Skeletal muscle tissue (tissue), 3 donors: ENCODE measurements at regions not wholly inside any gene's neighbourhood (a gene's known extent, or its start where the extent isn't known, plus 50 kb on each side); places are given as distances from the start of the nearest gene placed in this dataset.

Experiments
- H3K27ac ChIP-seq: one replicate; pipeline ENCODE4 v1.7.0; 2013; ENCODE audit warnings: mild to moderate bottlenecking, low read depth, low read length, inconsistent platforms
- H3K27me3 ChIP-seq, 3 donors: one replicate each; pipeline ENCODE4 v1.7.0; 2013; ENCODE audit warnings: low read length in 3 of 3; ENCODE audit not compliant: control insufficient read depth in 3 of 3, insufficient read depth in 3 of 3
- H3K36me3 ChIP-seq, 3 donors: one replicate each; pipeline ENCODE4 v1.7.0; 2013; ENCODE audit warnings: low read length in 3 of 3; ENCODE audit not compliant: control insufficient read depth in 3 of 3, insufficient read depth in 3 of 3
- H3K4me1 ChIP-seq, 3 donors: one replicate each; pipeline ENCODE4 v1.7.0; 2013; ENCODE audit warnings: low read length in 3 of 3, mild to moderate bottlenecking in 3 of 3; ENCODE audit not compliant: control insufficient read depth in 3 of 3, insufficient read depth in 3 of 3
- H3K4me3 ChIP-seq, 3 donors: one replicate each; pipeline ENCODE4 v1.7.0; 2013; ENCODE audit warnings: low read length in 3 of 3
- H3K9ac ChIP-seq, 3 donors: one replicate each; pipeline ENCODE4 v1.7.0; 2013; ENCODE audit warnings: low read length in 3 of 3, mild to moderate bottlenecking in 3 of 3, moderate library complexity in 2 of 3, low read depth in 1 of 3
- H3K9me3 ChIP-seq, 3 donors: one replicate each; pipeline ENCODE4 v1.7.0; 2013; ENCODE audit warnings: low read length in 3 of 3; ENCODE audit not compliant: control insufficient read depth in 3 of 3
- donor health status: Osteomylitis.

DNA sequence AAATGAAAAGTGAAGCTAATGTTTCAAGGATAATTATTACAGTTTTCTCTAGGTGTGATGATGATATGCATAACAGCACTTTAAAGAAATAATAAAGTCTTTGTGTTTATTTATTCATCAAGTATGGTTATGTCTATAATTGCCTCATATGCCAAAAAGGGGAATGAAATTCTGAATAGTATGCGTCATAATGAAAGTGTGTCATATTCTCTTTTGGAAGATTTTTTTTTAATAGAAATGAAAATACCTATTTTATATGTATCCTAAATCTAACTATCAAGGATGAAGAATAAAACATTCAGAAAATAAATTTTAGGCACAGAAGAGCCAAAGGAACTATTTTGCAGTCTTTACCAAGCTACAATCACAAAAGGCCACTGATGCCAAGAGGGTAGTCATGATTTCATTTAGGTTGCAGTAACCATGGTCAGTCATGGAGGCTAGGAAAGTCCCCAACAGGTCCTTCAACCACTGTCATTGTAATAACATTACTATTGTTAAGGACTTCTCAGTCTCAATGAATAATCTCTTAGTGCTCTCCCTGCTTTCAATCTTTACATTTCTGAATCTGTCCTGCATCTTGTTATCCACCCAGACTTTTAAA lies 712.5 kb downstream of the DCDC2C start:
- no peaks in the 10 kb centered on the region for H3K4me1 ChIP-seq
- H3K27ac ChIP-seq = no peak overlapping the region
- no peaks in the 10 kb centered on the region for H3K9me3 ChIP-seq
- H3K36me3 ChIP-seq = no peaks in the 10 kb centered on the region
- H3K9ac ChIP-seq = no peak overlapping the region
- H3K27me3 ChIP-seq = no peaks in the 10 kb centered on the region
- H3K4me3 ChIP-seq = no peak overlapping the region

DNA sequence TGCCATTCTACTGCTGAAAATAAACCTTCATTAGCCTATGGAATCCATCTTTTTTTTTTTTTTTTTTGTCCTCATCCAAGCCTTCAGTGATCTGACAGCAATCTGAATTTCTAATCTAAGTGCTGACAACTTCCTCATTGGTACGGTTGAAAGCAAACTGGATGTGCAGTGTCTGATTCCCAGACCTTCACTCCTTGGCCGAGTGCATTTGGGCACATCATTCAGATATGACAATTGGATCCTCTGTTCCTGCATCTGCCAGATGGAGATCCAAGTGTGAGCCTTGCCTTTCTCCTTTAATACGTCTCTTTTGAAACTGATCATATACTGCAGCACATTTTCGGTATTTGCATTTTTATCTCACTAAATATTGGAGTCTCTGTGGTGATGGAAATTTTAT lies 713.1 kb downstream of the DCDC2C start:
- Histone ChIP-seq H3K4me1 (no peaks in the 10 kb centered on the region), H3K9me3 (no peaks in the 10 kb centered on the region), H3K27me3 (no peaks in the 10 kb centered on the region), H3K9ac (no peak overlapping the region), H3K36me3 (no peaks in the 10 kb centered on the region), H3K27ac (no peak overlapping the region), H3K4me3 (no peak overlapping the region)

DNA sequence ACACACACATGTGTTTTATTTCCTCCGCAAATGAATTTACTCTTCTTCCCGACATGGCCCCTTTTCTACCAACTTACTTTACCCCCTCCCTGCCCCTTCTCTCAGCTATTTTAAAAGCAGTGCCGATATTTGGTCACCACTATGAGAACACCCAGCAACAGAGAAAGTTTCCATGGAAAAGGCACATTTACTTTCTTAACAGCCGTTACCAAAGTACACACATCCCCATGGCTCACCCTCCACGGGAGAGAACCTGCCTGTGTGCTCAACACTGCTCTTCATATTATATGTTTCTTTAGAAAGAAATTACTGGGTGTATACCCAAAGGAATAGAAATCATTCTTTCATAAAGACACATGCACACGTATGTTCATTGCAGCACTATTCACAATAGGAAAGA lies 714.4 kb downstream of the DCDC2C start:
- H3K9ac ChIP-seq = no peak overlapping the region
- no peaks in the 10 kb centered on the region for H3K9me3 ChIP-seq
- no peaks in the 10 kb centered on the region for H3K36me3 ChIP-seq

DNA sequence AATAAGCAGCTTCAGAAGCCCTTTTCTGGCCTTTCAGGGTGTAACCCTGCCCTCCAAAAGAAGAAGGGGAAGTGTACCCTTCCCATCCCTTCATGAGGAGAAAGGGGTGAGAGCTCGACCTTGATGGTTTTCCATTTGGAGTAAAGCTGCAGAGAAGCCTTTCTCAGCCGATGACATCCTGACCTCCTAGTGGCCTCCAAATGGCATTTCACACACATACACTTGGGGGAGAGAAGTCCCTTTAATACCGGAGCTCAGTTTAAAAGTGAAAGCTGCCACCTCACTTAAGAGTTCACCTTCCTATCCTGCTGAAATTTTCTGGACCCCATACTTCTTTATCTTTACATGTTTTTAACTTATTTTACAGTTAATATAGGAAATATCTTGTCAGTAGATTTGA lies 716.7 kb downstream of the DCDC2C start:
- no peak overlapping the region for H3K27ac ChIP-seq
- H3K9ac ChIP-seq = no peak overlapping the region
- H3K4me3 ChIP-seq = no peak overlapping the region
- no peaks in the 10 kb centered on the region for H3K27me3 ChIP-seq
- H3K4me1 ChIP-seq = no peaks in the 10 kb centered on the region
- H3K9me3 ChIP-seq = no peaks in the 10 kb centered on the region
- H3K36me3 ChIP-seq = no peaks in the 10 kb centered on the region

More for the DNA sequence above, 714.4 kb downstream of the DCDC2C start:
- no peak overlapping the region for H3K27ac ChIP-seq
- H3K4me3 ChIP-seq = no peak overlapping the region
- no peaks in the 10 kb centered on the region for H3K27me3 ChIP-seq
- no peaks in the 10 kb centered on the region for H3K4me1 ChIP-seq

DNA sequence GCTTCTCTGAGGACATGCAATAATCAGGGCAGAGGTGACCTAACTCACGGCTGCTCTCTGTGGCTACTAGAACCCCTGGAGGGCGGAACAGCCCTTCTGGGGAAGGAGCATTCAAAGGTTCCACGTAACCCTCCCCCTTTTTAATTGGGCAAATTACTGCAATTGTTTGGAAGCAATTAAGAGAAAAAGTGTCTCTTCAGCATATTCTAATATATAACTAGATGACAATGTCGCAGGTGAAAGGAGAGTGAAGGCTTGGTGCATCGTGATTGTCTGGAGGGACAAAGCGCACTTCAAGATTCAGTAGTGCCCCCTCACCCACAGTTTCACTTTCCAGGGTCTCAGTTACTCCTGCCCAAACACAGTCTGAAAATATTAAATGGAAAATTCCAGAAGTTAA lies 720.8 kb downstream of the DCDC2C start:
- H3K4me3 ChIP-seq = no peak overlapping the region
- H3K9me3 ChIP-seq = peaks cover 0 to 2% (median 0%) of the 10 kb centered on the region in 3 donors
- H3K27me3 ChIP-seq = no peaks in the 10 kb centered on the region
- no peak overlapping the region for H3K27ac ChIP-seq
- no peaks in the 10 kb centered on the region for H3K4me1 ChIP-seq
- no peaks in the 10 kb centered on the region for H3K36me3 ChIP-seq
- no peak overlapping the region for H3K9ac ChIP-seq

DNA sequence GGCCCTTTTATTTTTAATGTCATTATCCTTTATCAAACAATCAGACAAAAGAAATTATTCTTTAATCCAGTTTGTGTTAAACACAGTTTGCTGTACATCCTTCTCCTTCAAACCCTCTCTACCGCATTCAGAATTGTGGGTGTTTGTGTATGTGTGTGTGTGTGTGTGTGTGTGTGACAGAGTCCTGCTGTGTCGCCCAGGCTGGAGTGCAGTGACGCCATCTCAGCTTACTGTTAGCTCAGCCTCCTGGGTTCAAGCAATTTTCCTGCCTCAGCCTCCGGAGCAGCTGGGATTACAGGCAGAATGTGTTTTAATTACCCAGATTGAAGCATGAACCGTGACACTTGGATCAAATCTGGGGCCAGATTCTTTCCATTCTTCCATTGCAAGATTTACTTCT lies 723.7 kb downstream of the DCDC2C start:
- Histone ChIP-seq H3K4me1 (no peaks in the 10 kb centered on the region), H3K27me3 (no peaks in the 10 kb centered on the region), H3K9me3 (peaks cover 0 to 2% (median 0%) of the 10 kb centered on the region in 3 donors), H3K36me3 (no peaks in the 10 kb centered on the region), H3K9ac (no peak overlapping the region), H3K27ac (no peak overlapping the region), H3K4me3 (no peak overlapping the region)

DNA sequence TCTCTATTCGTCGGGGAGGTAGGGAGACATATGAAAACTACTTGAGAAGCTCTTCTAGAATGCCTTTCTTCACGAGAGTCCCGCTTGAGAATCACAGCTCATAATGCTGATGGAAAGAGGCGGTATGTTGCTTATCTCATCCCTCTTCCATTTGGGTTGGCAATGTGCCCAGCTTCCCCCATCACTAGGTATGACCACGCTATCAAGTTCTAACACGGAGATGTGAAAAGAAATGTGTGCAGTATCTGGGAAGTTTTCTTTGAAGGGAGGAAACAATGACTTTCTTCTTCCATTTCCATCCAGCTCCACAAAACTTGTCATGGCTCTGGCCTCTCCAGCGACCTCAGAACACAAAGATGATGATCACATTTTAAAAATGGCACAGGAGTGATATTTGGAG lies 742.4 kb downstream of the DCDC2C start:
- no peak overlapping the region for H3K4me3 ChIP-seq
- H3K4me1 ChIP-seq = no peaks in the 10 kb centered on the region
- no peaks in the 10 kb centered on the region for H3K9me3 ChIP-seq
- no peak overlapping the region for H3K9ac ChIP-seq
- H3K27ac ChIP-seq = no peak overlapping the region
- H3K36me3 ChIP-seq = no peaks in the 10 kb centered on the region
- H3K27me3 ChIP-seq = no peaks in the 10 kb centered on the region

DNA sequence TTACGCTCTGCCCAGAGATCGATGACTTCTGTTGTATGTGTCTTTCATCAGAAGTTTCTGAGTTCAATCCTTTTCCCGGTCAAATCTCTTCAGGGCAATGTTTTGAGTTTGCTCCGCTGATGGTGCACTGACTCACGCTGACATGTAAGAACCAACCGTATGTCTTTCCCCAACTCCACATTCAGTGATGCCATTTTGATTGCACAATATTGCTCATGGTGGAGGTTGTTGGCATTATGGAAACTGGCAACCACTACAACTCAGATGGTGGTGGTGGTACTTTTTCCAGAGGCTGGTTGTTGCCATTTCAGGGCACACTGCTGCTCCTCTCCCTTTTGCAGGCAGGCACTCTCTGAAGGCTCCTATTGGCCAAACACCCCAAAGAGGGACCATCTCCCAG lies 751.5 kb downstream of the DCDC2C start:
- H3K27me3 ChIP-seq = no peaks in the 10 kb centered on the region
- no peaks in the 10 kb centered on the region for H3K4me1 ChIP-seq
- H3K9me3 ChIP-seq = peaks cover 0 to 2% (median 0%) of the 10 kb centered on the region in 3 donors
- no peaks in the 10 kb centered on the region for H3K36me3 ChIP-seq
- H3K4me3 ChIP-seq = no peak overlapping the region
- H3K9ac ChIP-seq = no peak overlapping the region
- no peak overlapping the region for H3K27ac ChIP-seq

DNA sequence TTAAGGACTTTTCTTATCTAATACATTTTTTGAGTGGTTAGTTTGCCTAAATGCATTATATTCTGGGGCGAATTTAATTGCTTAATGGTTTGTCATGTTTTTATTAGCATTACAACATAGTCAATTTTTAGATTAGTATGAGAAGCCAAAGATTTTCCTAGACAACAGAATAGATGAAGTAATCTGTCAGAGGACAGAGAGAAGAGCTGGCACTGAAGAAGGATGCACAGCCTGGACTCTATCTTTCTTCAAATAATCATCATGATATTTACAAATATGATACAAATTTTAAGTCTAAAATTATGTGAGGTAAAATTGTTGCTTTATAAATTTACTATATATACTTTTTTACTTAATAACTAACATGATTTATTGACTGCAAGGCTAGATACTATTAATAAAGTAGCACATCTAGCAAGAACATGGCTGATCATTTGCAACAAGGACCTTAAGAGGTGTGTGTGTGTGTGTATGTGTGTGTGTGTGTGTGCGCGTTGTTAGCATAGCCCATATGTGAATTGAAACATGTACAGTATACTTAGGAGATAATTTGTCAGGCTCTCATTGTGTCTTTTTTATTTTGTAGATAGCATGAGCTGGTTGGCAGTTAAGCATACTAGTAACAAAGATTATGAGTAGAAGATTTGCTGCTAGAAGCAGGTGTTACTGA lies 752.2 kb downstream of the DCDC2C start:
- Histone ChIP-seq H3K36me3 (no peaks in the 10 kb centered on the region), H3K9ac (no peak overlapping the region), H3K9me3 (peaks cover 0 to 2% (median 0%) of the 10 kb centered on the region in 3 donors), H3K4me1 (no peaks in the 10 kb centered on the region), H3K27ac (no peak overlapping the region), H3K4me3 (no peak overlapping the region), H3K27me3 (no peaks in the 10 kb centered on the region)

DNA sequence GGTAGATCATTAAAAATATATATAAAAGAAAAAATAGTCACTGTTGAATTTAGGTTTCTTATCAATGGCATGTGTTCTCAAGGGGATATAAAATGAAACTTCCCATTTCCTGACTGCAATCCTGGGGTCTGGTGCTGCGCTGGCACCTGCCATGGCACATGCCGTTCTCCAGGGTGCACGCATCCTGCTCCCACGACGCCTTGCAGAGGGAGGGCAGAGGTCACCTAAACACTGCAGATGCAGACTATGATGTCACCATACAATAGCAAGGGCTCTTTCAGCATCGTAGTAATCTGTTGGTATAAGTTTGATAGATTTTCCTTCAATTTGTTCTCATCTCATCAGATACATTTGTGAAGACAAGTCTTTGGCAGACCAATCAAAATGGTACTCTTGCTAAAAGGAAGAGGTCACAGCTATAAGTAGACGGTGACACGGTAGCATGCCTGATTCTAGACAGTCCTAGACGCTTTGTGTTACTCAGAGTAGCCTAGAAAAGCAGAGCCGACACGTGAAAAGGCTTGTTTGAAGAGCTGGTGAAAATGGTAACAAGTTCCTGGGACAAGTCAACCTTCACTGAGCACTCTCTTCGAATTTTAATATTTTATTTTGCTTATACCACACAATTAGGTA lies 761.4 kb downstream of the DCDC2C start:
- Histone ChIP-seq H3K36me3 (no peaks in the 10 kb centered on the region), H3K9me3 (no peaks in the 10 kb centered on the region), H3K4me1 (no peaks in the 10 kb centered on the region), H3K4me3 (no peak overlapping the region), H3K27me3 (no peaks in the 10 kb centered on the region), H3K9ac (no peak overlapping the region), H3K27ac (no peak overlapping the region)
